Upper lobe of left lung (tissue), 4 donors: ENCODE measurements at regions not wholly inside any gene's neighbourhood (a gene's known extent, or its start where the extent isn't known, plus 50 kb on each side); places are given as distances from the start of the nearest gene placed in this dataset.

Experiments
- CTCF ChIP-seq, 6 experiments: fragments of 450-650 bp in 4 of 6; fragments of 200-600 bp in 2 of 6; sonication (generic) in 2 of 6; IDR thresholded peaks; one replicate each; pipeline ENCODE4 v1.5.1; 2016 to 2019; ENCODE audit warnings: antibody characterized with exemption in 6 of 6
- EP300 ChIP-seq, 4 donors: sonication (generic); formaldehyde crosslinking; IDR thresholded peaks; one replicate each; pipeline ENCODE4 v1.5.1; 2017; ENCODE audit warnings: antibody characterized with exemption in 4 of 4, control low read depth in 2 of 4
- POLR2A ChIP-seq, 4 donors: fragments of 450-650 bp; IDR thresholded peaks; one replicate each; pipeline ENCODE4 v1.5.1; 2016 to 2017; ENCODE audit warnings: antibody characterized with exemption in 4 of 4, mild to moderate bottlenecking in 2 of 4
- POLR2AphosphoS5 ChIP-seq, 2 donors: sonication (generic); formaldehyde crosslinking; IDR thresholded peaks; one replicate each; pipeline ENCODE4 v1.5.1; 2017; ENCODE audit warnings: antibody characterized with exemption in 2 of 2

- TF ChIP-seq CTCF (IDR thresholded peaks at IDR 0.05) (no peak), EP300 (IDR thresholded peaks at IDR 0.05) (no peak), POLR2A (IDR thresholded peaks at IDR 0.05) (no peak), POLR2AphosphoS5 (IDR thresholded peaks at IDR 0.05) (no peak)
These were observed 300.7 kb upstream of the MIR17HG start for GRCh38 chr13:91046715-91047327.
